IMR-90 (cell line): ENCODE measurements at regions not wholly inside any gene's neighbourhood (a gene's known extent, or its start where the extent isn't known, plus 50 kb on each side); places are given as distances from the start of the nearest gene placed in this dataset.

Experiments
- ATAC-seq: fragments of 200-7000 bp; cut with Tn5 transposase; 2 replicates; pipeline ENCODE4 v1.9.1; 2020; ENCODE audit warnings: low read depth, mild to moderate bottlenecking, moderate library complexity
- BruUV-seq: library from RNA; stranded (reverse); fragments of 400-500 nt; replicated peaks from 2 replicates; lab custom pipeline; 2021; lab: Mats Ljungman, UMichigan
- CTCF ChIA-PET: fragments of 300-600 bp; formaldehyde crosslinking; extraction: SDS; loops from one replicate; lab custom pipeline; 2021; ENCODE audit warnings: antibody characterized with exemption; lab: Yijun Ruan, JAX
- POLR2A ChIA-PET: fragments of 300-600 bp; sonication (Branson Sonifier 250); formaldehyde crosslinking; loops from one replicate; lab custom pipeline; 2022; ENCODE audit warnings: antibody characterized with exemption; ENCODE audit not compliant: unreplicated experiment; lab: Charles Lee
- DNase-seq: peaks from one replicate; pipeline ENCODE4 v3.0.0; 2013
- H2AFZ ChIP-seq: replicated peaks from 2 replicates; pipeline ENCODE3; 2013; ENCODE audit warnings: low read length, mild to moderate bottlenecking; ENCODE audit not compliant: poor library complexity
- H2AK5ac ChIP-seq: 2 replicates; pipeline ENCODE4 v1.6.1; 2013; ENCODE audit warnings: low read depth, low read length, inconsistent platforms
- H2AK9ac ChIP-seq: replicated peaks from 2 replicates; pipeline ENCODE3; 2013; ENCODE audit warnings: mild to moderate bottlenecking, low read depth, low read length, moderate library complexity; ENCODE audit not compliant: poor library complexity
- H2BK120ac ChIP-seq: 2 replicates; pipeline ENCODE4 v1.6.1; 2013; ENCODE audit warnings: low read depth, low read length, inconsistent platforms
- H2BK15ac ChIP-seq: 3 replicates; pipeline ENCODE4 v1.6.1; 2013; ENCODE audit warnings: low read depth, low read length, inconsistent platforms
- H2BK20ac ChIP-seq: 2 replicates; pipeline ENCODE4 v1.6.1; 2013; ENCODE audit warnings: low read depth, mild to moderate bottlenecking, inconsistent platforms, low read length, moderate library complexity
- H2BK5ac ChIP-seq: 2 replicates; pipeline ENCODE4 v1.6.1; 2013; ENCODE audit warnings: mild to moderate bottlenecking, low read depth, low read length, inconsistent platforms; ENCODE audit not compliant: poor library complexity, severe bottlenecking
- H3K14ac ChIP-seq: replicated peaks from 2 replicates; pipeline ENCODE4 v1.6.1; 2013; ENCODE audit warnings: low read depth, low read length, inconsistent platforms
- H3K18ac ChIP-seq: 2 replicates; pipeline ENCODE4 v1.6.1; 2013; ENCODE audit warnings: low read depth, low read length, control low read depth
- H3K23ac ChIP-seq: 2 replicates; pipeline ENCODE4 v1.6.1; 2013; ENCODE audit warnings: low read depth, low read length, inconsistent platforms
- H3K27ac ChIP-seq: 2 replicates; pipeline ENCODE4 v1.5.1; 2013; ENCODE audit warnings: mild to moderate bottlenecking, control low read depth, low read length; ENCODE audit not compliant: insufficient read depth
- H3K27me3 ChIP-seq: 2 replicates; pipeline ENCODE4 v1.6.1; 2013; ENCODE audit warnings: low read length; ENCODE audit not compliant: control insufficient read depth, insufficient read depth
- H3K36me3 ChIP-seq: 2 replicates; pipeline ENCODE4 v1.6.1; 2013; ENCODE audit warnings: low read length, mixed read lengths; ENCODE audit not compliant: control insufficient read depth, insufficient read depth
- H3K4ac ChIP-seq: 2 replicates; pipeline ENCODE4 v1.6.1; 2013; ENCODE audit warnings: low read depth, low read length, inconsistent platforms
- H3K4me1 ChIP-seq: 2 replicates; pipeline ENCODE4 v1.6.1; 2013; ENCODE audit warnings: low read length, mixed read lengths; ENCODE audit not compliant: control insufficient read depth, insufficient read depth
- H3K4me2 ChIP-seq: 2 replicates; pipeline ENCODE4 v1.6.1; 2013; ENCODE audit warnings: low read depth, mild to moderate bottlenecking, control low read depth, low read length, moderate library complexity
- H3K4me3 ChIP-seq: 2 replicates; pipeline ENCODE4 v1.5.1; 2013; ENCODE audit warnings: low read depth, mild to moderate bottlenecking, control low read depth, low read length, moderate library complexity; ENCODE audit not compliant: insufficient read depth
- H3K56ac ChIP-seq: 2 replicates; pipeline ENCODE4 v1.6.1; 2013; ENCODE audit warnings: low read length, inconsistent platforms; ENCODE audit not compliant: insufficient read depth; ENCODE audit errors: extremely low read depth
- H3K79me1 ChIP-seq, 2 experiments: 2 replicates each; pipeline ENCODE4 v1.6.1; 2013; ENCODE audit warnings: low read length in 2 of 2, inconsistent platforms in 1 of 2, low read depth in 1 of 2
- H3K9ac ChIP-seq: 2 replicates; pipeline ENCODE4 v1.6.1; 2013; ENCODE audit warnings: low read depth, low read length, control low read depth
- H3K9me1 ChIP-seq: 2 replicates; pipeline ENCODE4 v1.6.1; 2013; ENCODE audit warnings: low read length, inconsistent platforms; ENCODE audit not compliant: insufficient read depth
- H3K9me3 ChIP-seq: 2 replicates; pipeline ENCODE4 v1.6.1; 2013; ENCODE audit warnings: low read length; ENCODE audit not compliant: control insufficient read depth, insufficient read depth
- H4K20me1 ChIP-seq: 2 replicates; pipeline ENCODE4 v1.6.1; 2013; ENCODE audit warnings: low read length, inconsistent platforms; ENCODE audit not compliant: insufficient read depth
- H4K5ac ChIP-seq: 2 replicates; pipeline ENCODE4 v1.6.1; 2013; ENCODE audit warnings: mild to moderate bottlenecking, low read depth, low read length, control low read depth
- H4K8ac ChIP-seq, 2 experiments: 2 replicates each; pipeline ENCODE4 v1.6.1; 2013; ENCODE audit warnings: low read depth in 2 of 2, low read length in 2 of 2, control low read depth in 1 of 2, inconsistent platforms in 1 of 2
- H4K91ac ChIP-seq: 2 replicates; pipeline ENCODE4 v1.6.1; 2013; ENCODE audit warnings: low read depth, low read length, inconsistent platforms; ENCODE audit not compliant: insufficient read depth
- BHLHE40 ChIP-seq: fragments of 150-350 bp; IDR thresholded peaks from 2 replicates; pipeline ENCODE4 v1.6.1; 2016; ENCODE audit warnings: mild to moderate bottlenecking, low read depth, low read length
- CEBPB ChIP-seq: IDR thresholded peaks from 2 replicates; pipeline ENCODE4 v1.6.1; 2012; ENCODE audit warnings: low read depth, low read length, improper control_type of control experiment
- CHD1 ChIP-seq: IDR thresholded peaks from 2 replicates; pipeline ENCODE4 v1.6.1; 2012; ENCODE audit warnings: low read depth, low read length, improper control_type of control experiment
- CTCF ChIP-seq: conservative IDR thresholded peaks from 2 replicates; pipeline ENCODE4 v1.5.1; 2012; ENCODE audit warnings: mild to moderate bottlenecking, low read depth, low read length, improper control_type of control experiment
- ELK1 ChIP-seq: fragments of 150-350 bp; IDR thresholded peaks from 2 replicates; pipeline ENCODE4 v1.6.1; 2016; ENCODE audit warnings: low read depth, mild to moderate bottlenecking, low read length, moderate library complexity, borderline replicate concordance
- FOS ChIP-seq: fragments of 150-350 bp; IDR thresholded peaks from 2 replicates; pipeline ENCODE4 v1.6.1; 2016; ENCODE audit warnings: low read depth, low read length
- MAFK ChIP-seq: IDR thresholded peaks from 2 replicates; pipeline ENCODE4 v1.6.1; 2012; ENCODE audit warnings: low read depth, low read length, improper control_type of control experiment
- MAZ ChIP-seq: IDR thresholded peaks from 2 replicates; pipeline ENCODE4 v1.6.1; 2012; ENCODE audit warnings: low read depth, mild to moderate bottlenecking, low read length, improper control_type of control experiment, moderate library complexity, borderline replicate concordance
- MXI1 ChIP-seq: IDR thresholded peaks from 2 replicates; pipeline ENCODE4 v1.6.1; 2012; ENCODE audit warnings: low read depth, mild to moderate bottlenecking, low read length, moderate library complexity, borderline replicate concordance
- NFE2L2 ChIP-seq: fragments of 150-350 bp; IDR thresholded peaks from 2 replicates; pipeline ENCODE4 v1.6.1; 2016; ENCODE audit warnings: low read depth, mild to moderate bottlenecking, low read length
- POLR2A ChIP-seq: IDR thresholded peaks from 2 replicates; pipeline ENCODE4 v1.6.1; 2012; ENCODE audit warnings: mild to moderate bottlenecking, low read depth, low read length
- RAD21 ChIP-seq: IDR thresholded peaks from 2 replicates; pipeline ENCODE4 v1.6.1; 2012; ENCODE audit warnings: low read length, improper control_type of control experiment
- RCOR1 ChIP-seq: IDR thresholded peaks from 2 replicates; pipeline ENCODE4 v1.6.1; 2012; ENCODE audit warnings: mild to moderate bottlenecking, low read length, improper control_type of control experiment; ENCODE audit not compliant: insufficient replicate concordance
- RFX5 ChIP-seq: IDR thresholded peaks from 2 replicates; pipeline ENCODE4 v1.8.0; 2012; ENCODE audit warnings: low read depth, mild to moderate bottlenecking, low read length, moderate library complexity
- SMC3 ChIP-seq: fragments of 150-350 bp; IDR thresholded peaks from 2 replicates; pipeline ENCODE4 v1.6.1; 2016; ENCODE audit warnings: low read depth, mild to moderate bottlenecking, antibody characterized with exemption, low read length, moderate library complexity
- USF2 ChIP-seq: fragments of 150-350 bp; IDR thresholded peaks from 2 replicates; pipeline ENCODE4 v1.6.1; 2017; ENCODE audit warnings: mild to moderate bottlenecking, antibody characterized with exemption, low read length, low read depth
- WGBS, 2 experiments: methylation state at CpG; one replicate each; pipeline versions ENCODE4 v1.1.5 to v1.1.7; 2013; ENCODE audit warnings: missing lambda C conversion rate in 2 of 2; ENCODE audit not compliant: insufficient read length in 1 of 2; ENCODE audit errors: extremely low coverage in 2 of 2; 5-methylcytosine and 5-hydroxymethylcytosine counted together
- dilution Hi-C: fragments of 300-500 bp; cut with HindIII; formaldehyde crosslinking; loops from one replicate; pipeline ENCODE4 v1.14.3; 2018; ENCODE audit warnings: low sequenced_read_pairs; ENCODE audit not compliant: unreplicated experiment
- in situ Hi-C: fragments of 300-500 bp; cut with MboI; formaldehyde crosslinking; loops from 3 replicates; pipeline ENCODE4 v1.14.3; 2019; ENCODE audit warnings: low sequenced_read_pairs, inconsistent platforms, mixed read lengths
- intact Hi-C: fragments of 100-400 bp; cut with micrococcal nuclease; formaldehyde crosslinking; loops from 2 replicates; pipeline ENCODE4 v1.10.0; 2022

GRCh38 chr1:9442986-9443385 lies 96.3 kb upstream of the SLC25A33 start:
- no TSS peak for BruUV-seq
- POLR2A ChIA-PET = no interaction called here

More at GRCh38 chr1:9442986-9443385, 96.3 kb upstream of the SLC25A33 start:
- Histone ChIP-seq H3K18ac (no peak overlapping the region), H3K14ac (0 out of 2 replicates have a peak overlapping the region, but pooled peaks have one; percentile 63), H4K5ac (no peak overlapping the region), H2AK5ac (peak overlapping the region; percentile 71), H2AK9ac (no peak overlapping the region), H4K20me1 (no peaks in the 10 kb centered on the region), H3K4me2 (no peak overlapping the region), H4K8ac (peak overlapping the region in 1 of 2 experiments; percentile 0; a peak in 1 of 4 replicates), H2BK5ac (no peak overlapping the region), H3K36me3 (no peaks in the 10 kb centered on the region), H3K4me3 (no peak overlapping the region), H2BK15ac (no peak overlapping the region; the same call in 2 of the 3 replicates), H3K27ac (no peak overlapping the region), H3K23ac (0 out of 2 replicates have a peak overlapping the region, but pooled peaks have one; percentile 66), H2BK120ac (peak overlapping the region; percentile 11), H3K27me3 (no peaks in the 10 kb centered on the region), H4K91ac (peak overlapping the region; percentile 56; the same call in 1 of the 2 replicates), H3K79me1 (no peaks in the 10 kb centered on the region), H3K9me3 (no peaks in the 10 kb centered on the region), H3K9me1 (peaks cover 35% of the 10 kb centered on the region), H3K9ac (no peak overlapping the region), H2BK20ac (peak overlapping the region; percentile 17), H3K4me1 (peaks cover 19% of the 10 kb centered on the region), H2AFZ (peak overlapping the region; percentile 9), H3K4ac (peak overlapping the region; percentile 23), H3K56ac (no peak overlapping the region; the same call in 1 of the 2 replicates)
- ATAC-seq (no peak), DNase-seq (no peak)
- in situ Hi-C loops (no loop called here), dilution Hi-C loops (no loop called here), intact Hi-C loops (no loop called here)
- CTCF ChIA-PET = no interaction called here
- no peak for TF ChIP-seq FOS
- no peak for TF ChIP-seq BHLHE40
- no peak for TF ChIP-seq SMC3
- TF ChIP-seq POLR2A = no peak
- no peak for TF ChIP-seq NFE2L2
- no peak for TF ChIP-seq MAFK
- TF ChIP-seq MXI1 = no peak
- no peak for TF ChIP-seq MAZ
- TF ChIP-seq RFX5 = no peak
- TF ChIP-seq CHD1 = no peak
- no peak for TF ChIP-seq CTCF
- no peak for TF ChIP-seq CEBPB
- TF ChIP-seq RAD21 = no peak
- no peak for TF ChIP-seq RCOR1
- TF ChIP-seq USF2 = no peak
- no peak for TF ChIP-seq ELK1
- no CpG with 5 or more reads among the region's 3 CpGs for WGBS, 2 experiments
